HEK293 (cell line): ENCODE measurements at regions not wholly inside any gene's neighbourhood (a gene's known extent, or its start where the extent isn't known, plus 50 kb on each side); places are given as distances from the start of the nearest gene placed in this dataset.

Experiments
- CTCF ChIA-PET: fragments of 350-600 bp; formaldehyde crosslinking; extraction: SDS; loops from one replicate; lab custom pipeline; 2021; ENCODE audit warnings: antibody characterized with exemption; lab: Yijun Ruan, JAX
- POLR2A ChIA-PET: fragments of 300-600 bp; formaldehyde crosslinking; extraction: SDS; loops from one replicate; lab custom pipeline; 2020; ENCODE audit warnings: antibody characterized with exemption, inconsistent platforms; lab: Yijun Ruan, JAX
- H3K27ac ChIP-seq: fragments of 200-500 bp; sonication (Bioruptor generic); 2 replicates; pipeline ENCODE4 v1.5.1; 2014; ENCODE audit warnings: low read depth, low read length, control low read depth, inconsistent platforms; ENCODE audit errors: extremely low read depth
- H3K36me3 ChIP-seq, 2 experiments: fragments of 200-500 bp in 1 of 2; sonication (Bioruptor generic) in 1 of 2; 1 replicate in 1 of 2; 2 replicates in 1 of 2; pipeline ENCODE4 v1.5.1; 2014 to 2017; ENCODE audit warnings: inconsistent platforms in 2 of 2, low read length in 2 of 2; ENCODE audit not compliant: control insufficient read depth in 2 of 2, insufficient read depth in 1 of 2
- H3K4me1 ChIP-seq: fragments of 200-500 bp; sonication (Bioruptor generic); 2 replicates; pipeline ENCODE4 v1.5.1; 2014; ENCODE audit warnings: mild to moderate bottlenecking, low read length, inconsistent platforms; ENCODE audit not compliant: control insufficient read depth, insufficient read depth
- H3K4me3 ChIP-seq: 2 replicates; pipeline ENCODE4 v1.5.1; 2011; ENCODE audit warnings: low read depth, mild to moderate bottlenecking, control low read depth, low read length, moderate library complexity
- H3K9me3 ChIP-seq: fragments of 200-500 bp; sonication (Bioruptor generic); 2 replicates; pipeline ENCODE4 v1.5.1; 2014; ENCODE audit warnings: low read depth, low read length, inconsistent platforms; ENCODE audit not compliant: control insufficient read depth, insufficient read depth
- GFI1B ChIP-seq: fragments of 450-650 bp; formaldehyde crosslinking; IDR thresholded peaks from 2 replicates; pipeline ENCODE4 v1.5.1; 2016; ENCODE audit warnings: missing biosample characterization, missing genetic modification characterization
- IKZF3 ChIP-seq: fragments of 450-650 bp; IDR thresholded peaks from 2 replicates; pipeline ENCODE4 v1.5.0; 2018; ENCODE audit warnings: missing biosample characterization, mild to moderate bottlenecking, missing genetic modification characterization, moderate library complexity
- KLF16 ChIP-seq: fragments of 450-650 bp; formaldehyde crosslinking; IDR thresholded peaks from 2 replicates; pipeline ENCODE4 v1.5.1; 2017; ENCODE audit warnings: missing biosample characterization, missing genetic modification characterization
- OVOL3 ChIP-seq: fragments of 450-650 bp; formaldehyde crosslinking; IDR thresholded peaks from 2 replicates; pipeline ENCODE4 v1.5.1; 2016; ENCODE audit warnings: missing biosample characterization, missing genetic modification characterization
- SCRT2 ChIP-seq: fragments of 450-650 bp; formaldehyde crosslinking; IDR thresholded peaks from 2 replicates; pipeline ENCODE4 v1.5.1; 2016; ENCODE audit warnings: missing biosample characterization, missing genetic modification characterization
- ZIC2 ChIP-seq: fragments of 450-650 bp; formaldehyde crosslinking; IDR thresholded peaks from 2 replicates; pipeline ENCODE4 v1.5.1; 2016; ENCODE audit warnings: missing biosample characterization, missing genetic modification characterization
- ZNF114 ChIP-seq: fragments of 450-650 bp; formaldehyde crosslinking; IDR thresholded peaks from 2 replicates; pipeline ENCODE4 v1.5.0; 2017; ENCODE audit warnings: missing biosample characterization, missing genetic modification characterization
- ZNF133 ChIP-seq: fragments of 450-650 bp; formaldehyde crosslinking; IDR thresholded peaks from 2 replicates; pipeline ENCODE4 v1.5.1; 2016; ENCODE audit warnings: missing biosample characterization, missing genetic modification characterization
- ZNF174 ChIP-seq: fragments of 450-650 bp; formaldehyde crosslinking; IDR thresholded peaks from 2 replicates; pipeline ENCODE4 v1.5.0; 2017; ENCODE audit warnings: missing biosample characterization, mild to moderate bottlenecking, missing genetic modification characterization
- ZNF23 ChIP-seq: fragments of 450-650 bp; formaldehyde crosslinking; IDR thresholded peaks from 2 replicates; pipeline ENCODE4 v1.5.1; 2016; ENCODE audit warnings: missing biosample characterization, missing genetic modification characterization, borderline replicate concordance
- ZNF26 ChIP-seq: fragments of 450-650 bp; formaldehyde crosslinking; IDR thresholded peaks from 2 replicates; pipeline ENCODE4 v1.5.1; 2016; ENCODE audit warnings: missing biosample characterization, missing genetic modification characterization
- ZNF311 ChIP-seq: fragments of 450-650 bp; formaldehyde crosslinking; IDR thresholded peaks from 2 replicates; pipeline ENCODE4 v1.5.1; 2017; ENCODE audit warnings: missing biosample characterization, missing genetic modification characterization, borderline replicate concordance
- ZNF354C ChIP-seq: fragments of 450-650 bp; formaldehyde crosslinking; IDR thresholded peaks from 2 replicates; pipeline ENCODE4 v1.5.1; 2016; ENCODE audit warnings: missing biosample characterization, missing genetic modification characterization, low read depth, borderline replicate concordance
- ZNF488 ChIP-seq: fragments of 450-650 bp; formaldehyde crosslinking; IDR thresholded peaks from 2 replicates; pipeline ENCODE4 v1.5.1; 2016; ENCODE audit warnings: missing biosample characterization, missing genetic modification characterization
- ZNF514 ChIP-seq: fragments of 450-650 bp; formaldehyde crosslinking; IDR thresholded peaks from 2 replicates; pipeline ENCODE4 v1.5.1; 2016; ENCODE audit warnings: missing biosample characterization, missing genetic modification characterization
- ZNF530 ChIP-seq: fragments of 450-650 bp; formaldehyde crosslinking; IDR thresholded peaks from 2 replicates; pipeline ENCODE4 v1.5.1; 2016; ENCODE audit warnings: low read depth, missing biosample characterization, missing genetic modification characterization
- ZNF561 ChIP-seq: fragments of 450-650 bp; IDR thresholded peaks from 2 replicates; pipeline ENCODE4 v1.5.1; 2018; ENCODE audit warnings: missing biosample characterization, missing genetic modification characterization, borderline replicate concordance
- ZNF596 ChIP-seq: fragments of 450-650 bp; IDR thresholded peaks from 2 replicates; pipeline ENCODE4 v1.5.0; 2018; ENCODE audit warnings: missing biosample characterization, mild to moderate bottlenecking, missing genetic modification characterization, moderate library complexity
- ZNF624 ChIP-seq: fragments of 450-650 bp; formaldehyde crosslinking; IDR thresholded peaks from 2 replicates; pipeline ENCODE4 v1.5.1; 2017; ENCODE audit warnings: missing biosample characterization, missing genetic modification characterization
- TF ChIP-seq, protein P1 (sequence below): fragments of 450-650 bp; formaldehyde crosslinking; IDR thresholded peaks from 2 replicates; pipeline ENCODE4 v1.5.1; 2016; ENCODE audit warnings: missing biosample characterization, missing genetic modification characterization
- TF ChIP-seq, protein P2 (sequence below): fragments of 450-650 bp; formaldehyde crosslinking; IDR thresholded peaks from 2 replicates; pipeline ENCODE4 v1.5.0; 2017; ENCODE audit warnings: missing biosample characterization, missing genetic modification characterization, borderline replicate concordance

GRCh38 chr4:41380511-41381157, 123.9 kb downstream of the UCHL1 start (continued):
- TF ChIP-seq ZNF311 (tag by site-specific recombination) (no peak), ZNF26 (no peak), KLF16 (tag by site-specific recombination) (no peak), ZNF354C (tag by site-specific recombination) (no peak), ZNF624 (tag by site-specific recombination) (no peak), ZNF174 (no peak), ZNF596 (tag by site-specific recombination) (no peak), ZIC2 (no peak), ZNF23 (tag by site-specific recombination) (no peak), OVOL3 (no peak), SCRT2 (tag by site-specific recombination) (no peak)
- TF ChIP-seq, protein P1, sequence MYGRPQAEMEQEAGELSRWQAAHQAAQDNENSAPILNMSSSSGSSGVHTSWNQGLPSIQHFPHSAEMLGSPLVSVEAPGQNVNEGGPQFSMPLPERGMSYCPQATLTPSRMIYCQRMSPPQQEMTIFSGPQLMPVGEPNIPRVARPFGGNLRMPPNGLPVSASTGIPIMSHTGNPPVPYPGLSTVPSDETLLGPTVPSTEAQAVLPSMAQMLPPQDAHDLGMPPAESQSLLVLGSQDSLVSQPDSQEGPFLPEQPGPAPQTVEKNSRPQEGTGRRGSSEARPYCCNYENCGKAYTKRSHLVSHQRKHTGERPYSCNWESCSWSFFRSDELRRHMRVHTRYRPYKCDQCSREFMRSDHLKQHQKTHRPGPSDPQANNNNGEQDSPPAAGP (tag by site-specific recombination) = no peak

- Histone ChIP-seq H3K9me3 (no peaks in the 10 kb centered on the region), H3K27ac (no peak overlapping the region), H3K36me3 (no peaks in the 10 kb centered on the region), H3K4me3 (no peak overlapping the region), H3K4me1 (no peaks in the 10 kb centered on the region)
- CTCF ChIA-PET = interaction anchor here (0.6 kb wide), 1 partner anchor 101 kb away, joined by 3 read pairs; no protein-coding TSS in a partner anchor
- POLR2A ChIA-PET = no interaction called here
- TF ChIP-seq IKZF3 (tag by site-specific recombination) (no peak), ZNF488 (no peak), ZNF530 (no peak), ZNF561 (tag by site-specific recombination) (no peak), ZNF133 (tag by site-specific recombination) (no peak), ZNF311 (tag by site-specific recombination) (no peak), GFI1B (no peak), ZNF514 (tag by site-specific recombination) (no peak), ZNF114 (no peak)
- TF ChIP-seq, protein P2, sequence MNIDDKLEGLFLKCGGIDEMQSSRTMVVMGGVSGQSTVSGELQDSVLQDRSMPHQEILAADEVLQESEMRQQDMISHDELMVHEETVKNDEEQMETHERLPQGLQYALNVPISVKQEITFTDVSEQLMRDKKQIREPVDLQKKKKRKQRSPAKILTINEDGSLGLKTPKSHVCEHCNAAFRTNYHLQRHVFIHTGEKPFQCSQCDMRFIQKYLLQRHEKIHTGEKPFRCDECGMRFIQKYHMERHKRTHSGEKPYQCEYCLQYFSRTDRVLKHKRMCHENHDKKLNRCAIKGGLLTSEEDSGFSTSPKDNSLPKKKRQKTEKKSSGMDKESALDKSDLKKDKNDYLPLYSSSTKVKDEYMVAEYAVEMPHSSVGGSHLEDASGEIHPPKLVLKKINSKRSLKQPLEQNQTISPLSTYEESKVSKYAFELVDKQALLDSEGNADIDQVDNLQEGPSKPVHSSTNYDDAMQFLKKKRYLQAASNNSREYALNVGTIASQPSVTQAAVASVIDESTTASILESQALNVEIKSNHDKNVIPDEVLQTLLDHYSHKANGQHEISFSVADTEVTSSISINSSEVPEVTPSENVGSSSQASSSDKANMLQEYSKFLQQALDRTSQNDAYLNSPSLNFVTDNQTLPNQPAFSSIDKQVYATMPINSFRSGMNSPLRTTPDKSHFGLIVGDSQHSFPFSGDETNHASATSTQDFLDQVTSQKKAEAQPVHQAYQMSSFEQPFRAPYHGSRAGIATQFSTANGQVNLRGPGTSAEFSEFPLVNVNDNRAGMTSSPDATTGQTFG (tag by site-specific recombination) = no peak
Observed at GRCh38 chr4:41381384-41381783, 124.7 kb downstream of the UCHL1 start.
